GM12878 (cell line): ENCODE measurements at regions not wholly inside any gene's neighbourhood (a gene's known extent, or its start where the extent isn't known, plus 50 kb on each side); places are given as distances from the start of the nearest gene placed in this dataset.
A peak's percentile ranks its signal among the peaks of the same experiment; 100 is the strongest.

ENCODE experiments used
- ASH2L ChIP-seq: fragments of 300-600, 200-600 bp; sonication (generic); IDR thresholded peaks from 2 replicates; pipeline ENCODE4 v1.6.1; 2017; ENCODE audit warnings: low read depth, mild to moderate bottlenecking, borderline replicate concordance
- BACH1 ChIP-seq: fragments of 450-650 bp; IDR thresholded peaks from 2 replicates; pipeline ENCODE4 v1.6.1; 2017; ENCODE audit warnings: mild to moderate bottlenecking, borderline replicate concordance
- CBX3 ChIP-seq: fragments of 200-600 bp; sonication (generic); IDR thresholded peaks from 2 replicates; pipeline ENCODE4 v1.6.1; 2016; ENCODE audit warnings: low read depth, borderline replicate concordance
- CUX1 ChIP-seq: IDR thresholded peaks from 2 replicates; pipeline ENCODE4 v1.6.1; 2012; ENCODE audit warnings: improper control_type of control experiment, low read depth, low read length; ENCODE audit not compliant: insufficient replicate concordance
- EP300 ChIP-seq, 2 experiments: fragments of 150-350 bp in 1 of 2; IDR thresholded peaks; 2 replicates each; pipeline ENCODE4 v1.6.1; 2011 to 2012; ENCODE audit warnings: low read depth in 2 of 2, low read length in 2 of 2, borderline replicate concordance in 1 of 2, improper control_type of control experiment in 1 of 2, inconsistent platforms in 1 of 2; ENCODE audit not compliant: control insufficient read depth in 1 of 2
- JUNB ChIP-seq: IDR thresholded peaks from 2 replicates; pipeline ENCODE4 v1.6.1; 2016; ENCODE audit warnings: antibody characterized with exemption, mild to moderate bottlenecking
- KLF5 ChIP-seq: fragments of 450-650 bp; IDR thresholded peaks from 2 replicates; pipeline ENCODE4 v1.6.1; 2014; ENCODE audit warnings: mild to moderate bottlenecking; ENCODE audit not compliant: partially characterized antibody
- MEF2A ChIP-seq: IDR thresholded peaks from 2 replicates; pipeline ENCODE4 v1.6.1; 2011; ENCODE audit warnings: low read depth, mild to moderate bottlenecking, low read length, moderate library complexity; ENCODE audit not compliant: insufficient read depth
- MLLT1 ChIP-seq: fragments of 450-650 bp; IDR thresholded peaks from 2 replicates; pipeline ENCODE4 v1.6.1; 2016; ENCODE audit warnings: mild to moderate bottlenecking
- MXI1 ChIP-seq: fragments of 150-350 bp; IDR thresholded peaks from 2 replicates; pipeline ENCODE4 v1.6.1; 2011; ENCODE audit warnings: low read depth, mild to moderate bottlenecking, inconsistent platforms, low read length, improper control_type of control experiment
- NFIC ChIP-seq: IDR thresholded peaks from 2 replicates; pipeline ENCODE4 v1.6.1; 2012; ENCODE audit warnings: low read depth, mild to moderate bottlenecking, inconsistent platforms, low read length, moderate library complexity
- NFXL1 ChIP-seq: fragments of 450-650 bp; IDR thresholded peaks from 2 replicates; pipeline ENCODE4 v1.6.1; 2017; ENCODE audit warnings: antibody characterized with exemption, mild to moderate bottlenecking, borderline replicate concordance
- NFYB ChIP-seq: IDR thresholded peaks from 2 replicates; pipeline ENCODE4 v1.6.1; 2011; ENCODE audit warnings: low read depth, mild to moderate bottlenecking, low read length, improper control_type of control experiment, moderate library complexity; ENCODE audit not compliant: insufficient read depth
- POLR2AphosphoS2 ChIP-seq: IDR thresholded peaks from 2 replicates; pipeline ENCODE4 v1.6.1; 2011; ENCODE audit warnings: low read depth, mild to moderate bottlenecking, low read length, improper control_type of control experiment, moderate library complexity
- RB1 ChIP-seq: fragments of 450-650 bp; formaldehyde crosslinking; IDR thresholded peaks from 2 replicates; pipeline ENCODE4 v1.6.1; 2017; ENCODE audit warnings: mild to moderate bottlenecking, borderline replicate concordance
- STAT1 ChIP-seq: fragments of 450-650 bp; conservative IDR thresholded peaks from 2 replicates; pipeline ENCODE4 v1.6.1; 2014; ENCODE audit warnings: antibody characterized with exemption, mild to moderate bottlenecking
- TARDBP ChIP-seq: IDR thresholded peaks from 2 replicates; pipeline ENCODE4 v1.6.1; 2016; ENCODE audit warnings: borderline replicate concordance
- WRNIP1 ChIP-seq: IDR thresholded peaks from 2 replicates; pipeline ENCODE4 v1.6.1; 2011; ENCODE audit warnings: low read depth, low read length, improper control_type of control experiment, borderline replicate concordance
- ZNF24 ChIP-seq: fragments of 450-650 bp; IDR thresholded peaks from 2 replicates; pipeline ENCODE4 v1.6.1; 2017; ENCODE audit warnings: antibody characterized with exemption, mild to moderate bottlenecking
- ZNF592 ChIP-seq: fragments of 450-650 bp; IDR thresholded peaks from 2 replicates; pipeline ENCODE4 v1.6.1; 2017; ENCODE audit warnings: mild to moderate bottlenecking, moderate library complexity
- ZZZ3 ChIP-seq: IDR thresholded peaks from 2 replicates; pipeline ENCODE4 v1.6.1; 2011; ENCODE audit warnings: low read depth; ENCODE audit not compliant: control insufficient read depth, insufficient read length

- no peak for TF ChIP-seq POLR2AphosphoS2
- TF ChIP-seq KLF5, result no peak
- TF ChIP-seq TARDBP, result no peak
- TF ChIP-seq CBX3, result no peak
- no peak for TF ChIP-seq MLLT1
- no peak for TF ChIP-seq ZZZ3
- TF ChIP-seq CUX1, result no peak
- TF ChIP-seq NFXL1, result no peak
- TF ChIP-seq ASH2L, result no peak
- no peak for TF ChIP-seq RB1
- TF ChIP-seq JUNB, result no peak
- TF ChIP-seq ZNF24, result no peak
- no peak for TF ChIP-seq MEF2A
- TF ChIP-seq STAT1, result no peak
- no peak for TF ChIP-seq WRNIP1
- no peak for TF ChIP-seq ZNF592
- no peak for TF ChIP-seq MXI1
- TF ChIP-seq EP300 (IDR thresholded peaks at IDR 0.05; ENCODE audit: borderline replicate concordance in 1 of 2, control insufficient read depth in 1 of 2, low read depth in 2 of 2, low read length in 2 of 2), result no peak
- TF ChIP-seq NFIC, result peak; percentile 45; the same call in 1 of the 2 replicates
- no peak for TF ChIP-seq NFYB
- no peak for TF ChIP-seq BACH1
Measured at GRCh38 chr7:116145245-116145852, 65.0 kb upstream of the TES start (continued).
